ENCODE measurements at regions not wholly inside any gene's neighbourhood (a gene's known extent, or its start where the extent isn't known, plus 50 kb on each side); places are given as distances from the start of the nearest gene placed in this dataset.

DNA sequence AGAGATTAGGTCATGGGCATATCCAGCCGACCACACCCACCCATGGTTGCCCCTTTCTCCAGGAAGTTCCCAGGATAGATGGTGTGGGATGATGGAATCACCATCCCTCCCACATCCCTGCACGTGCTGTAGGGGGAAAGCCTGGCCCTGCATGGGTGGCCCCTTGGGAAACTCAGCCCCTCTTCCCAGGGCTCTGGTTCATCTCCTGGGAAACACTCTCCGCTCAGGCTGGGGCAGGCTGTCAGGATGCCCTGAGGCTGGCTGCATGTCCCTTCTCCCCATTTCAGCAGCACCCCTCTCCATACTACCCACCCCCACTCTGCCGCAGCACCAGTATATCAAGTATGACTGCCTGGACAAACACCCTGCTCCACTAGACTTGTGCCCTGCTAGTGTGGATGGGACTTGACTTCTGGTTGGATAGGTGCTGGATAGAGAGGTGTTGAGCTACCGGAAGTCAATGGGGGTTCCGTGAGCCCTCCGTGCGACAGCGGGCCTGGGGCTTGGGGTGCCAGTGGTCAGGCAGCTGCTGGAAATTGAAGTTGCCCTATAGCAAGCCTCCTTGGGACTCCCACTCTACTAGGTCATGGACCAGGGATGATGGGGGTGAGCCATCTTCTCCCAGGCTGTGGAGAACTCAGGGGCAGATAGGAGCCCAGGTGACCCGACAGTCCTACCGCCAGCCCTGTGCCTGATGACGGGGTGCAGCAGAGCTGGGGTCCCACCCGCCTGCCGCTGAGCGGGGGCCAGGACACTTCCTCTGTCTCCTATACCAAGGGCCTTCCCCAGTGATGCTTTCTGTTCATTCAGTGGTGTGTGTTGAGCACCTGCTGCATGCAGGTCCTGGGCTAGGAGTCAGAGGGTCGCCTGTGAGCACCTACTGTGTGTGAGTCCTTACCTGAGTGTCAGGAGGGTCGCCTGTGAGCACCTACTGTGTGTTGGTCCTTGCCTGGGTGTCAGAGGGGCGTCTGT lies 69.4 kb upstream of the COL5A1 start:
- TF ChIP-seq CTCF (conservative IDR thresholded peaks at IDR 0.05 in 1 of 2, IDR thresholded peaks at IDR 0.05 in 1 of 2; ENCODE audit: low read depth in 1 of 2, low read length in 2 of 2) (no peak), EZH2 (IDR thresholded peaks at IDR 0.05; ENCODE audit: low read length, missing control alignments) (no peak)
